NCI-H2196 treated with DMSO at 0.1 percent for 48 hours (cell line): ENCODE measurements at regions not wholly inside any gene's neighbourhood (a gene's known extent, or its start where the extent isn't known, plus 50 kb on each side); places are given as distances from the start of the nearest gene placed in this dataset.
A peak's percentile ranks its signal among the peaks of the same experiment; 100 is the strongest.
"Not testable (repeated sequence)": the region's sequence is repeated elsewhere in the genome, so short reads cannot be mapped to it uniquely, and the experiment has no call there.

ENCODE experiments used
- DNase-seq: peaks from one replicate; lab custom pipeline; 2025; ENCODE audit not compliant: unreplicated experiment; lab: John Stamatoyannopoulos, UW

- no peak for DNase-seq
Observed at GRCh38 chr1:232322162-232322734, 307.7 kb downstream of the SIPA1L2 start.

- no peak for DNase-seq
Observed at GRCh38 chr1:232319518-232320210, 310.3 kb downstream of the SIPA1L2 start.

DNA sequence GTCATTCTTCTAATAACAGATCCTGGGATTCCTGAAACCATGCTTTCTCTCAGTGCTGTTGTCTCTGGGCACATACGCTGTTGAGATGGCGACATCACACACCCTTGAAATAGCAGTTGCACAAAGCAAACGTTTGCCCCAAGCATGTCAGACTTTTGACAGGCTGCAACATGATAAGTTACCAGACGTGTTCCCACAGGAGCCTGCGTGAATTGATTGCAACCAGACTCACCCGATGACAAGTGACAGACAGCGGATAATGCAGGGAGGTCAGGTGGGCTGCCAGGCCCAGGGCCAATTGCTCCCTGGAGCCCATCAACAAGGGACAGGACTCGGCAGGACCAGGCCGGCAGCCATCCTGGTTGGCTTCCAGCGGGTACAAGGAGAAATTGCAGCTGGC, 310.9 kb downstream of the SIPA1L2 start:
- DNase-seq, result no peak

GRCh38 chr1:232318143-232318542, 311.8 kb downstream of the SIPA1L2 start:
- DNase-seq, result no peak

- DNase-seq, result no peak
Observed at GRCh38 chr1:232317350-232317749, 312.6 kb downstream of the SIPA1L2 start.

DNA sequence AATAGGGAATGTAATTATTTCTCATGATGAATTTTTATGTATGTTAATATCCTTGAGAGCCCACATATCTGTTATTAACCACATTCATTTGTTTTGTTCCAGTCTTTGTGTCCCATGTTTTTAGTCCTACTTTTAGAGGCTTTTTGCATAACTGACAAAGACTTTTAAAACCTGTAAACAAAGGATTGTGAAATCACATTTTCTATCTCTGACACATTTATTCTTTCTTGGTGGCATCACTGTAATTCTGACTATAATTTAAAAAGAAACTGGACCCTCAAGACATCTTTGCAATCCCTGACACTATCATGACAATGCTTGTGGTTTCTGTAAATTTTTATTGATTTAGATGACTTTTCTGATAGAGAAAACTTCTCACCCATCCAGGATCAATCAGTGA, 313.1 kb downstream of the SIPA1L2 start:
- DNase-seq, result no peak

- not testable (repeated sequence) for DNase-seq
Observed at GRCh38 chr1:232313876-232314275, 316.1 kb downstream of the SIPA1L2 start.

DNA sequence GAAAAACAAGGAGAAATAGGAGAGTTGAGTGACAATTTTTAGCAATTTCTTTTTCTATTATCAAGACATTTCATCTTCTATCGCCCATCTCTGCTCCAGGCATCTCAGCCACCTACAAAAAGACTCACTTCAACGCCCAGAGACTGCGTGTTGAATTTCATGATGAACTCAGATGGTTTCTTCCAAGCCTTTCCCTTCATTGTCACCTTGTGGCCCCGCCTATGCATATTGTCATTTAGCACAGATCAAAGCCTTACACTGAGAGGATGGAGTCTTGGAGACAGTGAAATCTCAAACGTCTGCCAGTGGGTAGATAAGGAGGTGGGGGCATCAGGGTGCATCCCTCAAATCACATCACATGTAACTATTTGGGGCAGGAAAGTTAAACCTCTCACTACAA, 319.4 kb downstream of the SIPA1L2 start:
- no peak for DNase-seq

GRCh38 chr1:232308616-232309015, 321.3 kb downstream of the SIPA1L2 start:
- no peak for DNase-seq

DNA sequence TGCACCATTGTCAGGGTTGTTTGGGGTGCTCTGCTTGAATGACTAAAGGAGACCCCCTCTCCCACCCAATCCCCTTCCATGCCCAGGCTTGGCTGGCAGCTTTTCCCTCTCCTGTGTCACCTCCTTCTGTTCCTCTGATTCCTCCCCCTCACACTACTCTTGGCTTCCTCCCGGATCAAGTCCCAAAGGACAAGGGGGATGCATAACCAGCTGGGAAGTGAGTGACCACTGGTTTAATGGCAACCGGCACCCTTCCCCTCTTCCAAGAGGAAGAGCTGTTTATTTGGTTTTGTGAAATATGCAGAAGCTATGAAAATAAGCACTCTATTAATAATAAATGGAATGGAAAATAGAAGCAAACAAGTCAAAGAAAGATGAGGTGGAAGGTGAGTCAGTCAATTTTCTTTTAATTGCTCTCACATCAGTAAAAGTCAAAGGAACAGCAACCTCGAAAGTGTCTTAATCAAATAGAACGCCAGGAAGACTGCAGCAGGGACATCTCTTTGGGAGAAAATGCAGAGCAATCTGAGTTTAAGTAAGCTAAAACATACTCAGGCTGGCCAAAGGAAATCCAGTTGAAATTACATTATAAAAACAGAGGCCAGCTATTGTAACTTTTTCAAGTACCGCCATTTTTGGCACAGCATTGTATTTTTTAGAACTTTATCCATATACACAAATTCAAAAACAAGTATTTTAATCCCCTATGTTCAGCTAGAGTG, 322.5 kb downstream of the SIPA1L2 start:
- DNase-seq, result no peak

DNA sequence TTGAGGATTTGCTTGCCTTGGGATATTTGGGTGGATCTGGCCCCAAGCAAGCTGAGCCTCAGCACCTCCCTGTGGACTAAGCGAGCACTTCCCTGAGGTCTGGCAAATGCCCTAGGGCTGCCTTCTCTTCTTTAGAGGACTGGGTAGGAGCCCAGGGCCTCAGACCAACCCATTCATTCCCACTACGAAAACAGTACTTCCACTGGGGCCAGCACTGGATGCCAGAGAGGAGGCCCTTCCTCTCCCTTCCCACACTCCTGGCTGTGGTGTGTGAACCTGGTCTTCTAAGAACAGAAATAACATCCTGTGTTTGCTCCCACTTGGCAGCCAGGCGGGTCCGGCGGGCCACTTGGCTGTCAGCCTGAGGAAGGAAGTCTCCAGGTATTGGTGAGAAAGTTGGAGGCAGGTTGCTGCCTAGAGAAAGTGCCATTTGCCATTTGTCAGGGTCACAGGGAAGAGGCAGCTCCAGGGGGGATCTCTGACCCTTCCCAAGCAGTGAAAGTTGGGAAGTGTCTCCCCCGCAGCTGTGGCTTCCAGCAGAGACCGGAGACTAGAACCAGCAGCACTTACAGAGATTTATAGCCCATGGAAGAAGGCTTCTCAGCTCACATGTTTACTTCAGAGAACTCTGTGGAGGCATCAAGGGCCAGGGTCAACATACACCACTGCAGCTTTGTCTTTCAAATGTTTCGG, 323.5 kb downstream of the SIPA1L2 start:
- no peak for DNase-seq

- DNase-seq, result no peak
Observed at GRCh38 chr1:232305050-232305449, 324.9 kb downstream of the SIPA1L2 start.

DNA sequence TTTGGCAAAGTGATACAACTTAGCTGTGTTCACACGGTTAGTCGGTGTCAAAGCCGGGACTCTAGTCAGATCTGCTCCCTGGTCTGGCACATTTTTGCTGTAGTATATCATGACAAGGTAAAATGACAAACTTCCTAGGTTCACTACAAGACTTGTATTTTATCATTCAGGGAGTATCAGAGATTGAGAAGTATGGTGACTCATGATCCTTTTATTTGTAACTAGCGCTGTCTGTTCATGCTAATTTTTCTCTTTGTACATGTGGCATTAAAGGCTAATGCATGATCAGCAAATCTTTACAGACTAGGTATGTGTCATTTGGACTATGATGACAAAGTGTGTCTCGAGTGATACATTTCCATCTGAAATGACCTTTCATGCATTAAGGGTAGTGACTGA, 326.7 kb downstream of the SIPA1L2 start:
- DNase-seq, result no peak

DNA sequence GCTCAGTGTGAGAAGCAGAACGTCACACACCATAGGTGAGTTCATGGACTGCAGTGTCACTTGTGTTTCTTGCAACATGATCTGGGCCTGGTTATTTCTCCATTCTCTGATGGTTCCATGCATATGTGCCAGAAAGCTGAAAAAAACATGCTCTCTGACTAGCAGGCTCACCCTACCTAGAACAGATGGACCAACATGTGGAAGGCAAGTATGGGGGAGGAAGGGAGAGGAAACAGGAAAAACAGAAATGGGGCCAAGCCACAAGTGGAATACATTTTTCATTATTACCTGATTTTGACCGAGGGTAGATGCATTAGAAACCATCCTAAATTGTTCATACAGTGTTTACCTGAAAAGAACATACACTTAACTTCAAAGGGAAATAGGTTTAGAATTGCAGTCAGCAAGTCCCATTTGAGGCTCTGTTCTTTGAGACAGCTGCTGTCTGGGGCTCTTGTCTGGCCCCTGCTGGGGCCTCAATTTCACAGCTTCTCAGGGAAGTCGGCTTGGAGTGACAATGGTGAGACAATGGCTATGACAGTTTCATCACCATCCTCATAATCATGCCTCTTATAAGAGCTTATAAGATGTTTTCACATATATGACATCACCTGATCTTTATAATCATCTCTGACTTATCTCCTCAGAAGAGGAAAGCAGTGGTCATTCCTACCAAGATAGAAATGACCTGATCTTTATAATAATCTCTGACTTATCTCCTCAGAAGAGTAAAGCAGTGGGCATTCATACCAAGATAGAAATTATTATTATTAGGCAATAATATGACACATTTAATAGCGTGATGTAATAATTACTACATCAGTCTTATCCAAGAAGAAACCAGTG, 327.3 kb downstream of the SIPA1L2 start:
- DNase-seq, result no peak

GRCh38 chr1:232301246-232301645, 328.7 kb downstream of the SIPA1L2 start:
- no peak for DNase-seq

DNA sequence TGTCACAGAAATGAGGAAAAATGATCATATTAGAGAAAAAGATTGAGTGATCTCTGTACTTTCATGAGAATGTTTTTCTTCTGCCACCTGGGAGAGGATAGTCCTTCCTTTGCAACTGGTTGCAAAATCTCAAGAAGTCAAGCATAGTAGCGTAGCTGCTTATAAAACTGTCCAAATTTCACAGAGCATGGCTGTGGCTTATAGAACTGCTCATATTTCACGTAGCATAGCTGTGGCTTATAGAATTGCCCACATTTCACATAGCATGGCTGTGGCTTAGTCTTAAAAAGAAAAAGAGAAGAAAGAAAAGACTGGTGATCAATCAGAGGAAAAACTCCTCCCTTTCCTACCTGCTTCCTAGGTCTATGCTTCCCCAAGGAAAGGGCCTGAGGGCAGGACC, 329.5 kb downstream of the SIPA1L2 start:
- DNase-seq, result no peak

DNA sequence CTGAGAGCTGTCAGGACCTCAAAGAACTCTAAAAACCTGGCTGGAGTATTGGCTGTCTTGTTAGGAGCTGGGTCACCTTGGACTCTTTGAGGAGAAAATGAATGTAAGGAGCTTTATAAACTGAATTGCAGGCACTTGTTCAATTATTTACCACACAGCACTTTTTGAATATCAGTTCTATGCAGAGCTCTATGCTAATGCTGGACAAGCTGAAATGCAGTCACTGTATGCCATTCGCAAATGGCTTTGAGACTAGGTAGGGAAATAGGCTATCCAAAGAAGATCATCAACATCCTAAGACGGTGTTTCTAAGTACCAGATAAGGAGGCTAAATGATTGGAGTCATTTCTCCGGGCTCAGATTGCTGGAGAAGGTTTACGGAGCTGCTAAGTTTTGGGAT, 333.5 kb downstream of the SIPA1L2 start:
- no peak for DNase-seq

DNA sequence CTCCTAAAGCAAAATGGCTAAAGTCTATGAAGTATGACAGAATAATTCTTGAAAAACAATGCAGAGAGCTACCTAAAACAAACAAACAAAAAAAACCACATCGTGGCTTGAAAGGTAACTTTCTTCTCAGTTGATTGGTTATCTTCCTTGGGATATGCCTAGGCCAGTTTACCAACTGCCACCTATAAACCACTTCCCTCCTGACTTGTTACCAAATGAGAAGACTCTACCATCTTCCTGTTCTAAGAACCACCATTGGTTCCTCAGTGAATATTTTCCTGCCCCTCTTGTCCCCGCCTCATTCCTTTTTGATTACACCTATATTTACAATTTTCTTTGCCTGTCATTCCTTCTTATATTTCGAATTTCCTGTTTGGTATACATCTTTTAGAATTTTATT, 336.6 kb downstream of the SIPA1L2 start:
- no peak for DNase-seq

- peak; percentile 99 for DNase-seq
Observed at GRCh38 chr1:232292818-232293217, 337.1 kb downstream of the SIPA1L2 start.

DNA sequence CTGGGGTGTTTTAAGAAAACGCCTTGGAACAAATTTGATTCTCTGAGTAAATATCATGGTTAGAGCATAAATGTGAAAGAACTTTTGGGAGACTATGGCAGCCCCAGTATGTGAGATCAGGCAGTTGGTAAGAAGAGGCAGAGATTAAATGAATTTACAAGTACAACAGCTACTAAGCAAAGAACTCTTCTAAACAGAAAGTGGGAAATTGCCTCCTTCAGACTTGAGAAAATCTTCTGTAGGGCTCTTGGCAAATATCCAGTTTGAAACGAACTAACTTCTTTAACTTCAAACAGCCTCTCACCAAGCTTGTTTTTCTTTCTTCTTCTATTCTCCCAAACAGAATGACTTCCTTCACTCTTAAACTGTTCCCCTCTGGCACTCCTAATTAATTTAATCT, 337.7 kb downstream of the SIPA1L2 start:
- no peak for DNase-seq

DNA sequence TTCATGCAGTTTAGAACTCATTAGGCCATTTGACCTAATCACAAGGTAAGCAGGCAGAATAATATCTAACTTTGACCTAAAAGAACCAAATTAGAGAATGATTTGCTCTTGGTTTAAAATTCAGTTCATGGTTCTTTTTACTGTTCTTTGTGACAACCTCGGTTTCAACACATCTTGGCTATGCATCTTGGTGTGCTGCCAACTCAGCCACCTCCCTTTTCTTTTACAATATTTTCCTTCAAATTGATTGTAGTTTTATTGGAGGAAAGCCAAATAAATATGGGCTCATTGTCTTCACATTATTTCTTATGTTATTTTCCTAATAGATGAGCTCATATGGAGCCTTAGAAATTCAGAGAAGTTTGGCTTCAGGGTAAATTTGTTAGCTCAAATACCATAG, 338.3 kb downstream of the SIPA1L2 start:
- DNase-seq, result no peak
